Stimulated activated effector memory CD8-positive, alpha-beta T cell treated with anti-CD3 and anti-CD28 coated beads, Interleukin-12 subunit alpha, Interleukin-12 subunit beta, amount 100 ng/mL, for 72 hours (primary cell): ENCODE measurements at regions not wholly inside any gene's neighbourhood (a gene's known extent, or its start where the extent isn't known, plus 50 kb on each side); places are given as distances from the start of the nearest gene placed in this dataset.

Experiments
- ATAC-seq: fragments of 150-1000 bp; cut with Tn5 transposase; 2 replicates; pipeline ENCODE4 v1.10.0; 2021
- DNase-seq, 2 donors: peaks; one replicate each; pipeline ENCODE4 v3.0.0; 2021 to 2022; ENCODE audit warnings: low spot score in 2 of 2
- H3K27ac Mint-ChIP-seq: one replicate; pipeline ENCODE4 v1.8.0; 2022; ENCODE audit warnings: mild to moderate bottlenecking, mixed read lengths
- H3K36me3 Mint-ChIP-seq: one replicate; pipeline ENCODE4 v1.8.0; 2022; ENCODE audit warnings: mild to moderate bottlenecking, mixed read lengths
- H3K4me1 Mint-ChIP-seq: one replicate; pipeline ENCODE4 v1.8.0; 2022; ENCODE audit warnings: mixed read lengths
- H3K4me3 Mint-ChIP-seq: one replicate; pipeline ENCODE4 v1.8.0; 2022; ENCODE audit warnings: mild to moderate bottlenecking, mixed read lengths
- H3K9me3 Mint-ChIP-seq: one replicate; pipeline ENCODE4 v1.8.0; 2022; ENCODE audit warnings: mixed read lengths

- peaks cover 4% of the 10 kb centered on the region for H3K9me3 Mint-ChIP-seq
- H3K27ac Mint-ChIP-seq: no peak overlapping the region
- no peak for DNase-seq
- ATAC-seq: no peak
- no peaks in the 10 kb centered on the region for H3K4me1 Mint-ChIP-seq
- H3K4me3 Mint-ChIP-seq: no peak overlapping the region
- no peaks in the 10 kb centered on the region for H3K36me3 Mint-ChIP-seq
Observed at GRCh38 chr20:22807646-22808244, 223.4 kb upstream of the FOXA2 start.

GRCh38 chr20:22808628-22809027, 224.3 kb upstream of the FOXA2 start:
- no peak overlapping the region for H3K27ac Mint-ChIP-seq
- DNase-seq (no peak), ATAC-seq (no peak)
- H3K9me3 Mint-ChIP-seq: peaks cover 4% of the 10 kb centered on the region
- H3K4me3 Mint-ChIP-seq: no peak overlapping the region
- H3K36me3 Mint-ChIP-seq: no peaks in the 10 kb centered on the region
- no peaks in the 10 kb centered on the region for H3K4me1 Mint-ChIP-seq

GRCh38 chr20:22810030-22810429, 225.1 kb upstream of the SSTR4 start:
- Mint-ChIP-seq H3K4me1 (no peaks in the 10 kb centered on the region), H3K4me3 (no peak overlapping the region), H3K9me3 (peaks cover 6% of the 10 kb centered on the region), H3K36me3 (no peaks in the 10 kb centered on the region), H3K27ac (no peak overlapping the region)
- no peak for ATAC-seq
- no peak for DNase-seq

GRCh38 chr20:22810626-22811569, 224.2 kb upstream of the SSTR4 start:
- ATAC-seq: no peak
- no peaks in the 10 kb centered on the region for H3K4me1 Mint-ChIP-seq
- H3K4me3 Mint-ChIP-seq: no peak overlapping the region
- no peak overlapping the region for H3K27ac Mint-ChIP-seq
- H3K9me3 Mint-ChIP-seq: peaks cover 7% of the 10 kb centered on the region
- DNase-seq: no peak
- no peaks in the 10 kb centered on the region for H3K36me3 Mint-ChIP-seq

- no peak overlapping the region for H3K4me3 Mint-ChIP-seq
- DNase-seq: no peak
- no peak overlapping the region for H3K27ac Mint-ChIP-seq
- no peaks in the 10 kb centered on the region for H3K36me3 Mint-ChIP-seq
- ATAC-seq: no peak
- peaks cover 3% of the 10 kb centered on the region for H3K9me3 Mint-ChIP-seq
- no peaks in the 10 kb centered on the region for H3K4me1 Mint-ChIP-seq
Observed at GRCh38 chr20:22814471-22815205, 220.5 kb upstream of the SSTR4 start.

- Mint-ChIP-seq H3K4me3 (no peak overlapping the region), H3K9me3 (peaks cover 3% of the 10 kb centered on the region), H3K27ac (no peak overlapping the region), H3K4me1 (no peaks in the 10 kb centered on the region), H3K36me3 (no peaks in the 10 kb centered on the region)
- ATAC-seq (no peak), DNase-seq (no peak)
Observed at GRCh38 chr20:22815206-22815551, 219.9 kb upstream of the SSTR4 start.

GRCh38 chr20:22815603-22816315, 219.4 kb upstream of the SSTR4 start:
- no peak overlapping the region for H3K4me3 Mint-ChIP-seq
- H3K27ac Mint-ChIP-seq: no peak overlapping the region
- no peaks in the 10 kb centered on the region for H3K4me1 Mint-ChIP-seq
- H3K36me3 Mint-ChIP-seq: no peaks in the 10 kb centered on the region
- DNase-seq (no peak), ATAC-seq (no peak)
- peaks cover 3% of the 10 kb centered on the region for H3K9me3 Mint-ChIP-seq

- DNase-seq (no peak), ATAC-seq (no peak)
- Mint-ChIP-seq H3K27ac (no peak overlapping the region), H3K9me3 (peaks cover 3% of the 10 kb centered on the region), H3K36me3 (no peaks in the 10 kb centered on the region), H3K4me3 (no peak overlapping the region), H3K4me1 (no peaks in the 10 kb centered on the region)
Observed at GRCh38 chr20:22818636-22819035, 216.5 kb upstream of the SSTR4 start.

GRCh38 chr20:22819112-22819511, 216.0 kb upstream of the SSTR4 start:
- Mint-ChIP-seq H3K9me3 (peaks cover 3% of the 10 kb centered on the region), H3K27ac (no peak overlapping the region), H3K4me1 (no peaks in the 10 kb centered on the region), H3K4me3 (no peak overlapping the region), H3K36me3 (no peaks in the 10 kb centered on the region)
- ATAC-seq (no peak), DNase-seq (no peak)

- H3K4me1 Mint-ChIP-seq: no peaks in the 10 kb centered on the region
- DNase-seq (no peak), ATAC-seq (no peak)
- H3K36me3 Mint-ChIP-seq: no peaks in the 10 kb centered on the region
- peaks cover 3% of the 10 kb centered on the region for H3K9me3 Mint-ChIP-seq
- H3K4me3 Mint-ChIP-seq: no peak overlapping the region
- no peak overlapping the region for H3K27ac Mint-ChIP-seq
Observed at GRCh38 chr20:22819784-22820183, 215.3 kb upstream of the SSTR4 start.

- DNase-seq (no peak), ATAC-seq (no peak)
- H3K27ac Mint-ChIP-seq: no peak overlapping the region
- no peak overlapping the region for H3K4me3 Mint-ChIP-seq
- no peaks in the 10 kb centered on the region for H3K36me3 Mint-ChIP-seq
- H3K9me3 Mint-ChIP-seq: no peaks in the 10 kb centered on the region
- no peaks in the 10 kb centered on the region for H3K4me1 Mint-ChIP-seq
Observed at GRCh38 chr20:22821081-22821727, 213.9 kb upstream of the SSTR4 start.

- Mint-ChIP-seq H3K36me3 (no peaks in the 10 kb centered on the region), H3K4me1 (no peaks in the 10 kb centered on the region), H3K27ac (no peak overlapping the region), H3K4me3 (no peak overlapping the region), H3K9me3 (no peaks in the 10 kb centered on the region)
- no peak for DNase-seq
- no peak for ATAC-seq
Observed at GRCh38 chr20:22821796-22822195, 213.3 kb upstream of the SSTR4 start.

GRCh38 chr20:22823119-22823518, 212.0 kb upstream of the SSTR4 start:
- H3K27ac Mint-ChIP-seq: no peak overlapping the region
- no peak overlapping the region for H3K4me3 Mint-ChIP-seq
- no peak for ATAC-seq
- H3K36me3 Mint-ChIP-seq: no peaks in the 10 kb centered on the region
- DNase-seq: no peak
- no peaks in the 10 kb centered on the region for H3K9me3 Mint-ChIP-seq
- no peaks in the 10 kb centered on the region for H3K4me1 Mint-ChIP-seq

GRCh38 chr20:22824077-22824476, 211.0 kb upstream of the SSTR4 start:
- no peak overlapping the region for H3K4me3 Mint-ChIP-seq
- H3K4me1 Mint-ChIP-seq: no peaks in the 10 kb centered on the region
- H3K36me3 Mint-ChIP-seq: no peaks in the 10 kb centered on the region
- no peak for DNase-seq
- no peak overlapping the region for H3K27ac Mint-ChIP-seq
- ATAC-seq: no peak
- H3K9me3 Mint-ChIP-seq: no peaks in the 10 kb centered on the region

- no peak overlapping the region for H3K4me3 Mint-ChIP-seq
Observed at GRCh38 chr20:22825076-22825475, 210.0 kb upstream of the SSTR4 start.

More at GRCh38 chr20:22825076-22825475, 210.0 kb upstream of the SSTR4 start:
- no peak for DNase-seq
- Mint-ChIP-seq H3K9me3 (no peaks in the 10 kb centered on the region), H3K36me3 (no peaks in the 10 kb centered on the region), H3K27ac (no peak overlapping the region), H3K4me1 (no peaks in the 10 kb centered on the region)
- ATAC-seq: no peak
